Activated CD4-positive, alpha-beta T cell treated with anti-CD3 and anti-CD28 coated beads for 36 hours (primary cell): ENCODE measurements at regions not wholly inside any gene's neighbourhood (a gene's known extent, or its start where the extent isn't known, plus 50 kb on each side); places are given as distances from the start of the nearest gene placed in this dataset.
"Not testable (repeated sequence)": the region's sequence is repeated elsewhere in the genome, so short reads cannot be mapped to it uniquely, and the experiment has no call there.

Experiments
- ATAC-seq: fragments of 200-7000 bp; cut with Tn5 transposase; one replicate; pipeline ENCODE4 v1.10.0; 2021; ENCODE audit warnings: mild to moderate bottlenecking, moderate library complexity
- CTCF ChIA-PET: fragments of 350-600 bp; sonication (Branson Sonifier 250); formaldehyde crosslinking; loops from one replicate; lab custom pipeline; 2021; ENCODE audit warnings: antibody characterized with exemption; lab: Charles Lee
- POLR2A ChIA-PET: fragments of 350-600 bp; sonication (Branson Sonifier 250); formaldehyde crosslinking; loops from one replicate; lab custom pipeline; 2021; ENCODE audit warnings: antibody characterized with exemption, inconsistent platforms; lab: Charles Lee
- DNase-seq: peaks from one replicate; pipeline ENCODE4 v3.0.0-alpha.2; 2020
- H3K27ac Mint-ChIP-seq: one replicate; pipeline ENCODE4 v1.8.0; 2021; ENCODE audit warnings: mixed read lengths
- H3K27me3 Mint-ChIP-seq: one replicate; pipeline ENCODE4 v1.8.0; 2021; ENCODE audit warnings: mixed read lengths
- H3K36me3 Mint-ChIP-seq: one replicate; pipeline ENCODE4 v1.8.0; 2021; ENCODE audit warnings: low read depth, mixed read lengths
- H3K4me1 Mint-ChIP-seq: one replicate; pipeline ENCODE4 v1.8.0; 2021; ENCODE audit warnings: mixed read lengths
- H3K4me3 Mint-ChIP-seq: one replicate; pipeline ENCODE4 v1.8.0; 2021; ENCODE audit warnings: mild to moderate bottlenecking, moderate library complexity, mixed read lengths
- H3K9me3 Mint-ChIP-seq: one replicate; pipeline ENCODE4 v1.8.0; 2021; ENCODE audit warnings: low read depth, mixed read lengths
- intact Hi-C, 2 experiments: fragments of 100-400 bp; cut with DNase I in 1 of 2; cut with micrococcal nuclease in 1 of 2; formaldehyde crosslinking; loops; one replicate each; pipeline versions ENCODE4 v1.14.2 to v1.15.1; 2022 to 2024; cut with DNase I, micrococcal nuclease

DNA sequence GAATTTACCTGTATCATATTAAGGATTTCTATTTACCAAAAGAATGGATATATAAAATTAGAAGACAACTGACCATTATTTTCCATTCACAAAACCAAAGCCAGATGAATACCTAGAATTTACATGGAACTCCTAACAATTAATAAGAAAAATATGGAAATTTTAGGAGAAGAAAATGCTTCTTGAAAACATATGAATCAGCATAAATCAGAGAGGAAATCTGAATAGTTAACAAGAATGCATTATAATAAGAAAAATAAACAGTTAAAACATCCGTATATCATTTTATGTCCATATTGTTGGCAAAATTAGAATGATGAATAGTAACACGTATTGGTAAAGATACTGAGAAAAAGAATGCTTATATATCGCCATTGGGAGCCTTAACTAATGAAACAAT, 505.5 kb downstream of the NEBL start:
- ChIA-PET CTCF (no interaction called here), POLR2A (no interaction called here)
- no peak overlapping the region for H3K27ac Mint-ChIP-seq
- H3K4me1 Mint-ChIP-seq, result no peaks in the 10 kb centered on the region
- H3K4me3 Mint-ChIP-seq, result no peak overlapping the region
- intact Hi-C loops, result no loop called here
- ATAC-seq (no peak), DNase-seq (no peak)
- H3K36me3 Mint-ChIP-seq, result no peaks in the 10 kb centered on the region
- H3K27me3 Mint-ChIP-seq, result no peaks in the 10 kb centered on the region
- H3K9me3 Mint-ChIP-seq, result peaks cover 4% of the 10 kb centered on the region

DNA sequence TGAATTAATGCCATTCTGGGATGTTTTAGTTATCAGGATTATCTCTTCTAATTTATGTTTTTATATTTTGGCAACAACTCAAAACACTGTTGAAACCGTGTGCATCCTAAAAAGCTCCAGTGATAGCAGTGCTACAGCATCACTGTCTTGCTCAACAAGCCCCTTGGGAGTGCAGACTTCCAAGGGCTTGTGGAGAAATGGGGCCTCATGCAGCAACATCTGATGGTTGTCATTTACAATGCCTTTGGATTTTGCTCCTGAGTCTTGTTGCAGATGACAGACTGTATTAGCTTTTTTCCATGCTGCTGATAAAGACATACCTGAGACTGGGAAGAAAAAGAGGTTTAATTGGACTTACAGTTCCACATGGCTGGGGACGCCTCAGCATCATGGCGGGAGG, 515.4 kb downstream of the NEBL start:
- Mint-ChIP-seq H3K27ac (no peak overlapping the region), H3K4me1 (no peaks in the 10 kb centered on the region), H3K9me3 (peaks cover 19% of the 10 kb centered on the region), H3K4me3 (no peak overlapping the region), H3K36me3 (no peaks in the 10 kb centered on the region), H3K27me3 (no peaks in the 10 kb centered on the region)
- DNase-seq, result no peak
- ChIA-PET CTCF (no interaction called here), POLR2A (no interaction called here)
- no peak for ATAC-seq
- intact Hi-C loops, result no loop called here

DNA sequence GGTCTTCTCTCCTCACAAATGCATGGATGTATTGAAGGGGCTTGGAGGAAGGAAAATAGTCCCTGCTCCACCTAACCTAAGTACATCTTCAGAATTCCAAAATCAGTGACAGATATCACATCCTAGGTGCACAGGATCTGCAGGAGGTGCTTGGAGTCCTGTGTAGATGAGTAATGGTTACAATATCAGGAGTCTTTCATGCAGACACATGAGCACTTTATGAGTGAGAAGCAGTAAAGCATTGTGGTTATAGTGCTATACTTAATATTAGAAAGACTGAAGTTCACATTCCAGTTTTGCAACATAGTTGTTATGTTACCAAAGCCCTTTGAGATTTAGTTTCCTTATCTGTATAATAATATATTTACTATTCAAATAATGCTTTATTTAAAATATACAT, 516.7 kb downstream of the NEBL start:
- ATAC-seq (no peak), DNase-seq (no peak)
- ChIA-PET POLR2A (no interaction called here), CTCF (no interaction called here)
- Mint-ChIP-seq H3K4me1 (no peaks in the 10 kb centered on the region), H3K9me3 (peaks cover 12% of the 10 kb centered on the region), H3K4me3 (no peak overlapping the region), H3K27me3 (no peaks in the 10 kb centered on the region), H3K27ac (no peak overlapping the region), H3K36me3 (no peaks in the 10 kb centered on the region)
- intact Hi-C loops, result no loop called here

DNA sequence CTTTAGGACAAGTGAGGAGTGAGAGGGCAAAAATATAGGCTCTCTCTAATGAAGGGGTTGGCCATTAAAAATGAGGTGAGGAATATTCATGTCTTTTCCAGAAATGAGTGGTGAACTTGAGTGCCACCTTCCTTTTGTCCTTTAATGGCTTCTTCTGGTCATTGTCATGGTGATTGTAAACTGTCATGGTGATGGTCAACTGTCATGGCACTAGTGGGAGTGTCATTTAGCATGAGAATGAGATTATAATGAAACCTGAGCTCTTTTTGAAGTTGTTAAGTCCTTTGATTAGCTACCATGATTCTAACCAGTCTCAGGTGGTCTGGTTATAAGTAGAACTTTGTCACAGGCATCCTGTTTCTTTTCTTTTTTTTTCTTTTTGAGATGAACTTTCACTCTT, 524.4 kb downstream of the NEBL start:
- Mint-ChIP-seq H3K4me3 (no peak overlapping the region), H3K4me1 (no peaks in the 10 kb centered on the region), H3K27ac (no peak overlapping the region), H3K27me3 (no peaks in the 10 kb centered on the region), H3K9me3 (peaks cover 18% of the 10 kb centered on the region), H3K36me3 (no peaks in the 10 kb centered on the region)
- intact Hi-C loops, result no loop called here
- no peak for DNase-seq
- no peak for ATAC-seq
- ChIA-PET CTCF (interaction anchor here (0.6 kb wide), 1 partner anchor 16 kb away, joined by 3 read pairs; no protein-coding TSS in a partner anchor), POLR2A (no interaction called here)

DNA sequence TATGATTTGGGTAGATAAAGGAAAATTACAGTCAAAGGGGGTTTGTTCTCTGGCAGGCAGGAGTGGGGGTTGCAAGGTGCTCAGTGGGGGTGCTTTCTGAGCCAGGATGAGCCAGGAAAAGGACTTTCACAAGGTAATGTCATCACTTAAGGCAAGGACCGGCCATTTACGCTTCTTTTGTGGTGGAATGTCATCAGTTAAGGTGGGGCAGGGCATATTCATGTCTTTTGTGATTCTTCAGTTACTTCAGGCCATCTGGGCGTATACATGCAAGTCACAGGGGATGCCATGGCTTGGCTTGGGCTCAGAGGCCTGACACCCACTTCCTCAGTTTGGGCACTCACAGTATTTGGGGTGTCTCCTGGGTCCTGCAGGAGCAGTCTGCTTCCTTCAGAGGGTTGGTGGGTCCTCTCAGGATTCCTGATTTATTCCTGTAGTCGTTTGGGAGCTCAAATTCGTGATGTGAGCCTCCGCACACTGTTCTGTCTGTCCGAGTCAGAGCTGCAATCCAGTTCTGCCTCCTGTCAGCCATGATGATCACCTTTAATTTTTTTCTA, 526.1 kb downstream of the NEBL start:
- POLR2A ChIA-PET, H3K27me3 Mint-ChIP-seq, H3K27ac Mint-ChIP-seq, intact Hi-C loops, H3K36me3 Mint-ChIP-seq, CTCF ChIA-PET, DNase-seq, H3K4me1 Mint-ChIP-seq, ATAC-seq, H3K4me3 Mint-ChIP-seq: not testable (repeated sequence)
- H3K9me3 Mint-ChIP-seq, result peaks cover 22% of the 10 kb centered on the region

DNA sequence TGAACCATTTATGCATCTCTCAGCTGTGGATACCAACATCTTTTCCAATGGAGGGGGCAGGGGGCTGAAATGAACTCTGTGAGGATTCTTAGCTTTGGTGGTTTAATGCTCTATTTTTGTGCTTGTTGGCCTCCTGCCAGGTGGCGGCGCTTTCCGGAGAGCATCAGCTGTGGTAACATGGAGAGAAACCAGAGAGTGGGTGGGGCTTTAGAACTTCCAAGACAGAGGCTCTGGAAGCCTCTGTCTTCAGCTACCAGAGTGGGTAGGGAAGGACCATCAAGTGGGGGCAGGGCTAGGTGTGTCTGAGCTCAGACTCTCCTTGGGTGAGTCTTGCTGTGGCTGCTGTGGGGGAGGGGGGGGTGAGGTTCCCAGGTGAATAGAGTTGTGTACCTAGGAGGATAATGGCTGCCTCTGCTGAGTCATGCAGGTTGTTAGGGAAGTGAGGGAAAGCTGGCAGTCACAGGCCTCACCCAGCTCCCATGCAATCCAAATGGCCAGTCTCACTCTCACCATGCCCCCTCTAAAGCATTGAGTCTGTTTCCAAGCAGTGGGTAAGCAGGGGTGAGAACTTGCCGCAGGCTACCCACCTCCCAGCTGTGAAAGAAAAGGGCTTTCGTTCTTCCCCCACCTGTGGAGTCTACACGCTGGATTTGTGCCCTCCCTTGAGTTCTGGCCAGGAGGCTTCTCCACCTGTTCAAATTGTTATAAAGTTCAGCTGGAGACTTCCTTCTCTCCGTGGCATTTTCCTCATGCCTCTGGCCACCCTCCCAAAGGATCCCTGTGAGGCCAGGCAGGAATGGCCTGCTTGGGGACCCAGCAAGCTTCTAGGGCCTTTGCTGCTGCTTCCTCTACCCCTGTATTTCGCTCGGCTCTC, 527.0 kb downstream of the NEBL start:
- DNase-seq, result no peak
- Mint-ChIP-seq H3K36me3 (no peaks in the 10 kb centered on the region), H3K27ac (no peak overlapping the region), H3K27me3 (no peaks in the 10 kb centered on the region), H3K4me3 (no peak overlapping the region), H3K4me1 (no peaks in the 10 kb centered on the region), H3K9me3 (peaks cover 22% of the 10 kb centered on the region)
- intact Hi-C loops, result no loop called here
- CTCF ChIA-PET, result interaction anchor here (0.7 kb wide), 1 partner anchor 9 kb away, joined by 3 read pairs; no protein-coding TSS in a partner anchor
- POLR2A ChIA-PET, result no interaction called here
- no peak for ATAC-seq

DNA sequence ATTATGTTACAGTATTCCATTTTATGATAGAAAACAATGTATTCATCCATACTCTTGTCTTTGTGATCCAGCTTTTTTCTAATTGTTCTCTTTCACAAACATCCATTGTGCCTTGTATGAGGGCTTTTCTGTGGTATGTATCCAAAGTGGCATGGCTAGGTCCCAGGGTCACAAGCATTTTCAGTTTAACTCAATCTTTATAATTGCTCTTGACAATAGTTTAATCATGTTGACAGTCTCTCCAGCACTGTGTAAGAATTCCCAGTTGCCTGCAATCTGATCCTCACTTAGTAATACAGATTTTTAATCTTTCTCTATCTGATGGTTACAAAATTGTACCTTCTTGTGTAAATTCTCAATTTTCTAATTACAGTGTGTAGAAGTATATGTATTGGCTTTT, 533.4 kb downstream of the NEBL start:
- ChIA-PET CTCF (no interaction called here), POLR2A (no interaction called here)
- Mint-ChIP-seq H3K27ac (no peak overlapping the region), H3K36me3 (no peaks in the 10 kb centered on the region), H3K27me3 (no peaks in the 10 kb centered on the region), H3K9me3 (peaks cover 14% of the 10 kb centered on the region), H3K4me1 (no peaks in the 10 kb centered on the region), H3K4me3 (no peak overlapping the region)
- ATAC-seq (no peak), DNase-seq (no peak)
- intact Hi-C loops, result no loop called here

DNA sequence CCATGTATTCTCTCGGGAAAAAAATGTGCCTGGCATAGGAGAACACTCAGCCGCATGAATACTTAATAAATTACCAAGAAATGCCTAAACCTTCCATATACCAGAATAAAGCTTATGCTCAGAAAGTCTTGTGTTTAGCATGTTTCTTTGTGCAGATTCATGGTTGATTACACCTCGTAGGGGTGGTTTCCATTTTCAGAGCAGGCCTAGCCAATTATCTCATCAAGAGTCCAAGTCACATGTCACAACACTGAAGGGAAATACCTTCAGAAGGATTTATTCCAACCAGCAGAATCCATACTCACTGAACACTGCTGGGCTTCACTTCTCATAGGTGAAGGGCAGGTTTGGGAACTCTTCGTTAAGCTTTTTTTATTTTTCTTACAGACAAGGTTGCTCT, 539.7 kb downstream of the PLXDC2 start:
- ChIA-PET CTCF (no interaction called here), POLR2A (no interaction called here)
- no peaks in the 10 kb centered on the region for H3K36me3 Mint-ChIP-seq
- intact Hi-C loops, result no loop called here
- no peaks in the 10 kb centered on the region for H3K27me3 Mint-ChIP-seq
- H3K4me3 Mint-ChIP-seq, result no peak overlapping the region
- no peak overlapping the region for H3K27ac Mint-ChIP-seq
- peaks cover 3% of the 10 kb centered on the region for H3K9me3 Mint-ChIP-seq
- H3K4me1 Mint-ChIP-seq, result no peaks in the 10 kb centered on the region
- ATAC-seq (no peak), DNase-seq (no peak)

DNA sequence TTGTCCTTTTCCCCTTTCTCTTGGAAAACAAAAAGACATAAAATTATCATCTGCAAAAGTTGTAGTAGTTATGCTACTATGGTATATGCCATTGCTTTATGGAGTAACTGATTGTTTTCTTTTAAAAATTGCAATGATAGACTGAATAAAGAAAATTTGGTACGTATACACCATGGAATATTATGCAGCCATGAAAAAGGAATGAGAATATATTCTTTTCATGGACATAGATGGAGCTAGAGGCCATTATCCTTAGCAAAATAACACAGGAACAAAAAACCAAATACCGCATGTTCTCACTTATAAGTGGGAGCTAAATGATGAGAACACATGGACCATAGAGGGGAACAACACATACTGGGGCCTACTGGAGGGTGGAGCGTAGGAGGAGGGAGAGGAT, 538.8 kb downstream of the PLXDC2 start:
- DNase-seq (no peak), ATAC-seq (no peak)
- peaks cover 3% of the 10 kb centered on the region for H3K9me3 Mint-ChIP-seq
- ChIA-PET CTCF (interaction anchor here (0.7 kb wide), 1 partner anchor 202 kb away, joined by 3 read pairs; no protein-coding TSS in a partner anchor), POLR2A (no interaction called here)
- H3K27ac Mint-ChIP-seq, result no peak overlapping the region
- no peak overlapping the region for H3K4me3 Mint-ChIP-seq
- H3K36me3 Mint-ChIP-seq, result no peaks in the 10 kb centered on the region
- H3K4me1 Mint-ChIP-seq, result no peaks in the 10 kb centered on the region
- H3K27me3 Mint-ChIP-seq, result no peaks in the 10 kb centered on the region
- intact Hi-C loops, result no loop called here

DNA sequence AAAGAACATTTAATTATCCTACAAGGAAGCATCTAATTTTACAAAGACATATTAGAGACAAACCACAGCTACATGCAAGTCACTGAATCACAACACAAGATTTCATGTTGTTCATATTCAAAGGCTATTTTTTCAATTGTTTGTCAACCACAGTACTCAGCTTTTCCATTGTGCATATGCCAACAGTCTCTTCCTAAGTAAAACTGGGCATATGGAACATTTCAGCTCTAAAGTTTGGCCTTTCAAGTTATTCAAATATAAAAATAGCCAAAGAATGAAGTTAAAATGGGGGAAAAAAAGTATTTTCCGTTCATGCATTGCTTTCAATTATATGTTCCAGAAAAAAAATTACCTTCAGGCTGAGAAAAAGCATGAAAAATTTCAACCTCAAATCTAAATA, 537.9 kb downstream of the PLXDC2 start:
- ATAC-seq (no peak), DNase-seq (no peak)
- peaks cover 3% of the 10 kb centered on the region for H3K9me3 Mint-ChIP-seq
- H3K27me3 Mint-ChIP-seq, result no peaks in the 10 kb centered on the region
- no peak overlapping the region for H3K27ac Mint-ChIP-seq
- no peaks in the 10 kb centered on the region for H3K36me3 Mint-ChIP-seq
- ChIA-PET CTCF (no interaction called here), POLR2A (no interaction called here)
- intact Hi-C loops, result no loop called here
- no peaks in the 10 kb centered on the region for H3K4me1 Mint-ChIP-seq
- H3K4me3 Mint-ChIP-seq, result no peak overlapping the region

DNA sequence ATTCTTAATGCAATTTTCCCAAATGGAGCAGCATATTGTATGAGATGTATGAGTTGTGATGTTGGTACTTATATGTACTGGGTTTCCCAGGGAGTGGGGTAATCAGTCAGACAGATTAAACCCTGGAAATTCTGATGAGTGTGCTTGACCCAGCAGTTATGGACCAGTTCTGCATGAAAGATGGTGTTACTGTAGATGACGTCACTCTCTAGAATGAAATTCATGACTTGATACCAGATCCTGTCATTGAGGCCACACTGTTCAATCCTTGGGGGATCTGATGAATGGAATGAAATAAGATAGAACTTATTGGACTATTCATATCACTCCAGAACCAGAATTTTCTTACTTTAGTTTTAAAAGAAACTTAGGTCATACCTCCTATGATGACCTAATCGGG, 534.3 kb downstream of the PLXDC2 start:
- POLR2A ChIA-PET, result no interaction called here
- DNase-seq (no peak), ATAC-seq (no peak)
- Mint-ChIP-seq H3K9me3 (no peaks in the 10 kb centered on the region), H3K27ac (no peak overlapping the region), H3K4me1 (no peaks in the 10 kb centered on the region), H3K36me3 (no peaks in the 10 kb centered on the region), H3K4me3 (no peak overlapping the region), H3K27me3 (no peaks in the 10 kb centered on the region)
- CTCF ChIA-PET, result no interaction called here
- intact Hi-C loops, result no loop called here

DNA sequence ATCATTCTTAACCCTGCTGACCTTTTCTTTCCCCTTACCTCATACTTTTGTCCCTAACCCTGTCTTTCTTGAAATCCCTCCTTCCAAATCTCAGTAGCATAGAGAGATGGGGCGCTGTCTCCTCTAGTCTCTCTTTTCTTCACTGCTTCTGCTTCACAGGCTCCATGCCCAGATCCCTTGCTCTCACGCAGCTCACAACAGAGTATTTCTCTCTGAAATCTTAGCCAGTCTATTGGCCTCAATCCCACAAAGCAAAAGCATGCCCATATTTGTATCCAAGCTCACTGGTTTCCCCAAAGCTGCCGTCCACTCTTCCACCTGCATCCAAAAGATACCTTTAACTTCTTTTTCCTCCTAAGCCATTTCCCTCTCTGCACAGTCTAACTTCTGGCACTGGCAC, 526.8 kb downstream of the PLXDC2 start:
- Mint-ChIP-seq H3K27ac (no peak overlapping the region), H3K9me3 (peaks cover 11% of the 10 kb centered on the region), H3K4me1 (no peaks in the 10 kb centered on the region), H3K36me3 (no peaks in the 10 kb centered on the region), H3K4me3 (no peak overlapping the region), H3K27me3 (no peaks in the 10 kb centered on the region)
- ATAC-seq (no peak), DNase-seq (no peak)
- intact Hi-C loops, result no loop called here
- ChIA-PET CTCF (no interaction called here), POLR2A (interaction anchor here (0.6 kb wide), 1 partner anchor 94 kb away, joined by 4 read pairs; no protein-coding TSS in a partner anchor)
